HCT116 (cell line): ENCODE measurements at regions not wholly inside any gene's neighbourhood (a gene's known extent, or its start where the extent isn't known, plus 50 kb on each side); places are given as distances from the start of the nearest gene placed in this dataset.

Experiments used
- ATAC-seq: fragments of 200-7000 bp; cut with Tn5 transposase; 2 replicates; pipeline ENCODE4 v1.9.1; 2020; ENCODE audit warnings: mild to moderate bottlenecking, moderate library complexity
- BruUV-seq: library from RNA; stranded (reverse); fragments of 400-500 nt; replicated peaks from 2 replicates; lab custom pipeline; 2021; lab: Mats Ljungman, UMichigan
- CTCF ChIA-PET: fragments of 300-600 bp; sonication (Branson Sonifier 250); formaldehyde crosslinking; loops from one replicate; lab custom pipeline; 2021; ENCODE audit warnings: antibody characterized with exemption; lab: Charles Lee
- POLR2A ChIA-PET: fragments of 300-600, 350-600 bp; sonication (Branson Sonifier 250); formaldehyde crosslinking; loops from one replicate; lab custom pipeline; 2021; ENCODE audit warnings: antibody characterized with exemption; lab: Charles Lee
- RAD21 ChIA-PET, 2 experiments: fragments of 300-600 bp; sonication (Branson Sonifier 250); formaldehyde crosslinking; loops; one replicate each; lab custom pipeline; 2023; ENCODE audit warnings: low total read pairs in 2 of 2; ENCODE audit not compliant: uncharacterized antibody in 2 of 2, unreplicated experiment in 2 of 2, low non-redundant PET in 1 of 2; lab: Charles Lee
- DNase-seq: peaks from one replicate; pipeline ENCODE4 v3.0.0-alpha.2; 2010; ENCODE audit warnings: low read depth, low spot score
- H2AFZ ChIP-seq: fragments of 200-600 bp; shearing (Covaris generic), sonication (generic); 2 replicates; pipeline ENCODE4 v1.6.1; 2017; ENCODE audit warnings: low read depth, mixed run types, mixed read lengths, antibody characterized with exemption, low read length; ENCODE audit not compliant: poor library complexity, severe bottlenecking
- H3K27ac ChIP-seq: 2 replicates; pipeline ENCODE4 v1.5.1; 2012; ENCODE audit warnings: low read depth, low read length
- H3K27me3 ChIP-seq: fragments of 200-600 bp; sonication (generic); 2 replicates; pipeline ENCODE4 v1.6.1; 2016; ENCODE audit warnings: mixed run types, low read length, mixed read lengths; ENCODE audit not compliant: insufficient read depth
- H3K36me3 ChIP-seq, 2 experiments: fragments of 200-500 bp in 1 of 2; fragments of 200-600 bp in 1 of 2; sonication (Bioruptor generic) in 1 of 2; sonication (generic) in 1 of 2; 2 replicates each; pipeline versions ENCODE4 v1.5.1 to v1.6.1; 2014 to 2016; ENCODE audit warnings: low read length in 2 of 2, inconsistent platforms in 1 of 2, mixed read lengths in 1 of 2, mixed run types in 1 of 2; ENCODE audit not compliant: insufficient read depth in 2 of 2, control insufficient read depth in 1 of 2
- H3K4me1 ChIP-seq, 2 experiments: fragments of 200-600 bp in 1 of 2; sonication (generic) in 1 of 2; 2 replicates each; pipeline versions ENCODE4 v1.5.1 to v1.6.1; 2012 to 2017; ENCODE audit warnings: low read length in 2 of 2, inconsistent platforms in 1 of 2, mild to moderate bottlenecking in 1 of 2, mixed read lengths in 1 of 2, mixed run types in 1 of 2, moderate library complexity in 1 of 2; ENCODE audit not compliant: insufficient read depth in 2 of 2, control insufficient read depth in 1 of 2
- H3K4me2 ChIP-seq: fragments of 200-600 bp; sonication (generic); 2 replicates; pipeline ENCODE4 v1.6.1; 2017; ENCODE audit warnings: mixed run types, low read length, mixed read lengths
- H3K4me3 ChIP-seq, 2 experiments: fragments of 200-600 bp in 1 of 2; sonication (generic) in 1 of 2; replicated peaks in 1 of 2; 2 replicates each; pipeline ENCODE4 v1.5.1; 2011 to 2016; ENCODE audit warnings: low read length in 2 of 2, control low read depth in 1 of 2, low read depth in 1 of 2, mild to moderate bottlenecking in 1 of 2, mixed read lengths in 1 of 2, mixed run types in 1 of 2
- H3K79me2 ChIP-seq: fragments of 200-600 bp; sonication (generic); 2 replicates; pipeline ENCODE4 v1.6.1; 2017; ENCODE audit warnings: mild to moderate bottlenecking, mixed run types, low read length, moderate library complexity, mixed read lengths; ENCODE audit not compliant: insufficient read depth
- H3K9ac ChIP-seq: fragments of 200-600 bp; sonication (generic); 2 replicates; pipeline ENCODE4 v1.6.1; 2016; ENCODE audit warnings: low read length, mixed read lengths
- H3K9me2 ChIP-seq: fragments of 200-600 bp; sonication (generic), shearing (Covaris generic); 2 replicates; pipeline ENCODE4 v1.6.1; 2017; ENCODE audit warnings: mixed run types, mild to moderate bottlenecking, moderate library complexity; ENCODE audit not compliant: insufficient read depth
- H3K9me3 ChIP-seq, 2 experiments: fragments of 200-500 bp in 1 of 2; fragments of 200-600 bp in 1 of 2; sonication (Bioruptor generic) in 1 of 2; sonication (generic) in 1 of 2; 2 replicates each; pipeline ENCODE4 v1.6.1; 2014 to 2017; ENCODE audit warnings: low read length in 2 of 2, mixed read lengths in 2 of 2, inconsistent platforms in 1 of 2, low read depth in 1 of 2, mild to moderate bottlenecking in 1 of 2, mixed run types in 1 of 2, moderate library complexity in 1 of 2; ENCODE audit not compliant: control insufficient read depth in 1 of 2, insufficient read depth in 1 of 2
- H4K20me1 ChIP-seq: fragments of 200-600 bp; sonication (generic), shearing (Covaris generic); 2 replicates; pipeline ENCODE4 v1.6.1; 2017; ENCODE audit warnings: mixed run types, mild to moderate bottlenecking, moderate library complexity; ENCODE audit not compliant: insufficient read depth
- CBX3 ChIP-seq: IDR thresholded peaks from 2 replicates; pipeline ENCODE4 v1.6.1; 2012; ENCODE audit warnings: low read depth
- CEBPB ChIP-seq: IDR thresholded peaks from 2 replicates; pipeline ENCODE4 v1.6.1; 2012; ENCODE audit warnings: low read depth
- CTCF ChIP-seq, 3 experiments: fragments of 200-600 bp in 1 of 3; sonication (generic) in 1 of 3; IDR thresholded peaks in 2 of 3; conservative IDR thresholded peaks in 1 of 3; 2 replicates each; pipeline ENCODE4 v1.5.1; 2012 to 2017; ENCODE audit warnings: low read depth in 2 of 3, low read length in 2 of 3, antibody characterized with exemption in 1 of 3, borderline replicate concordance in 1 of 3, control low read depth in 1 of 3, mild to moderate bottlenecking in 1 of 3, mixed read lengths in 1 of 3, mixed run types in 1 of 3, moderate library complexity in 1 of 3; ENCODE audit not compliant: insufficient read depth in 1 of 3
- EGR1 ChIP-seq: IDR thresholded peaks from 2 replicates; pipeline ENCODE4 v1.6.1; 2012; ENCODE audit warnings: low read depth
- EZH2 ChIP-seq: fragments of 200-600 bp; sonication (generic); IDR thresholded peaks from 2 replicates; pipeline ENCODE4 v1.6.1; 2017; ENCODE audit warnings: antibody characterized with exemption, mixed run types
- MAX ChIP-seq: IDR thresholded peaks from 2 replicates; pipeline ENCODE4 v1.6.1; 2012
- POLR2A ChIP-seq: IDR thresholded peaks from 2 replicates; pipeline ENCODE4 v1.7.0; 2011; ENCODE audit warnings: borderline replicate concordance; ENCODE audit not compliant: insufficient read depth, insufficient read length; ENCODE audit errors: extremely low read depth
- POLR2AphosphoS5 ChIP-seq: IDR thresholded peaks from 2 replicates; pipeline ENCODE4 v1.6.1; 2011; ENCODE audit warnings: mild to moderate bottlenecking, low read depth, low read length, moderate library complexity
- RAD21 ChIP-seq: IDR thresholded peaks from 2 replicates; pipeline ENCODE4 v1.6.1; 2012; ENCODE audit warnings: low read depth, mild to moderate bottlenecking
- REST ChIP-seq: IDR thresholded peaks from 2 replicates; pipeline ENCODE4 v1.6.1; 2012; ENCODE audit warnings: low read depth
- intact Hi-C: fragments of 100-400 bp; cut with micrococcal nuclease; formaldehyde crosslinking; loops from 2 replicates; pipeline ENCODE4 v1.10.0; 2022

- ATAC-seq: no peak
- Histone ChIP-seq H2AFZ (no peak overlapping the region), H3K4me3 (no peak overlapping the region), H3K4me2 (no peak overlapping the region), H3K9ac (no peak overlapping the region), H3K9me3 (peaks cover 0 to 2% of the 10 kb centered on the region in 2 experiments; a peak in 1 of 4 replicates), H3K27me3 (peaks cover 9% of the 10 kb centered on the region), H3K36me3 (no peaks in the 10 kb centered on the region), H3K27ac (no peak overlapping the region)
- POLR2A ChIA-PET: no interaction called here
- RAD21 ChIA-PET: no interaction called here
- no TSS peak for BruUV-seq
- TF ChIP-seq POLR2A (no peak), POLR2AphosphoS5 (no peak), EGR1 (no peak), MAX (no peak), EZH2 (no peak), CTCF (IDR thresholded peaks at IDR 0.05 in 2 of 3, conservative IDR thresholded peaks at IDR 0.05 in 1 of 3; ENCODE audit: borderline replicate concordance in 1 of 3, insufficient read depth in 1 of 3, low read depth in 2 of 3, low read length in 2 of 3) (no peak)
- TF ChIP-seq, all 23 proteins: peak for 0
- H4K20me1 ChIP-seq: no peaks in the 10 kb centered on the region
- H3K4me1 ChIP-seq: no peaks in the 10 kb centered on the region
- no peak for DNase-seq
- CTCF ChIA-PET: no interaction called here
- intact Hi-C loops: no loop called here
- H3K79me2 ChIP-seq: no peaks in the 10 kb centered on the region
- H3K9me2 ChIP-seq: no peaks in the 10 kb centered on the region
These were observed 97.3 kb upstream of the SOX1 start for GRCh38 chr13:111969551-111970135.

- no TSS peak for BruUV-seq
- no peak overlapping the region for H3K27ac ChIP-seq
- H3K4me3 ChIP-seq: no peak overlapping the region
- no peaks in the 10 kb centered on the region for H4K20me1 ChIP-seq
- no peaks in the 10 kb centered on the region for H3K79me2 ChIP-seq
- no peak overlapping the region for H2AFZ ChIP-seq
- no peak for ATAC-seq
- TF ChIP-seq CTCF (IDR thresholded peaks at IDR 0.05 in 2 of 3, conservative IDR thresholded peaks at IDR 0.05 in 1 of 3; ENCODE audit: borderline replicate concordance in 1 of 3, insufficient read depth in 1 of 3, low read depth in 2 of 3, low read length in 2 of 3) (no peak), RAD21 (no peak), CEBPB (no peak), REST (no peak), POLR2AphosphoS5 (no peak), CBX3 (no peak)
- H3K9ac ChIP-seq: no peak overlapping the region
- no peaks in the 10 kb centered on the region for H3K9me2 ChIP-seq
- DNase-seq: no peak
- no peak overlapping the region for H3K4me2 ChIP-seq
- intact Hi-C loops: no loop called here
- POLR2A ChIA-PET: no interaction called here
- no peaks in the 10 kb centered on the region for H3K4me1 ChIP-seq
- CTCF ChIA-PET: no interaction called here
- RAD21 ChIA-PET: no interaction called here
- H3K27me3 ChIP-seq: peaks cover 9% of the 10 kb centered on the region
- no peaks in the 10 kb centered on the region for H3K36me3 ChIP-seq
- H3K9me3 ChIP-seq: peaks cover 0 to 10% of the 10 kb centered on the region in 2 experiments; a peak in 1 of 4 replicates
These were observed 96.3 kb upstream of the SOX1 start for GRCh38 chr13:111970494-111971141.
